Gastroesophageal sphincter (tissue), 4 donors: ENCODE measurements at regions not wholly inside any gene's neighbourhood (a gene's known extent, or its start where the extent isn't known, plus 50 kb on each side); places are given as distances from the start of the nearest gene placed in this dataset.
A peak's percentile ranks its signal among the peaks of the same experiment; 100 is the strongest.

Source experiments
- ATAC-seq: fragments of 150-250 bp; one replicate; pipeline ENCODE4 v1.9.1; 2016; ENCODE audit warnings: mild to moderate bottlenecking, moderate library complexity
- H3K27ac ChIP-seq, 4 donors: fragments of 200-600 bp; sonication (generic) in 3 of 4; 1 replicate in 3 of 4; 2 replicates in 1 of 4; pipeline ENCODE4 v1.5.1; 2016 to 2019
- H3K27me3 ChIP-seq: fragments of 200-600 bp; sonication (generic); one replicate; pipeline ENCODE4 v1.5.1; 2019
- H3K36me3 ChIP-seq, 2 donors: fragments of 200-600 bp; sonication (generic); one replicate each; pipeline ENCODE4 v1.5.1; 2019; ENCODE audit warnings: control low read depth in 1 of 2
- H3K4me1 ChIP-seq, 3 donors: fragments of 200-600 bp; sonication (generic); 1 replicate in 2 of 3; 2 replicates in 1 of 3; pipeline ENCODE4 v1.5.1; 2016 to 2019; ENCODE audit warnings: control low read depth in 2 of 3
- H3K4me3 ChIP-seq, 2 donors: fragments of 200-600 bp; sonication (generic); one replicate each; pipeline ENCODE4 v1.5.1; 2019; ENCODE audit warnings: mild to moderate bottlenecking in 1 of 2, moderate library complexity in 1 of 2
- H3K9me3 ChIP-seq, 3 donors: fragments of 200-600 bp; sonication (generic); one replicate each; pipeline ENCODE4 v1.5.1; 2017 to 2019; ENCODE audit warnings: control low read depth in 2 of 3
- CTCF ChIP-seq, 4 experiments: fragments of 200-600 bp in 2 of 4; fragments of 450-650 bp in 2 of 4; sonication (generic) in 1 of 4; IDR thresholded peaks; one replicate each; pipeline ENCODE4 v1.5.1; 2017 to 2019; ENCODE audit warnings: antibody characterized with exemption in 4 of 4, mild to moderate bottlenecking in 2 of 4, moderate library complexity in 2 of 4
- EP300 ChIP-seq: sonication (generic); formaldehyde crosslinking; IDR thresholded peaks from one replicate; pipeline ENCODE4 v1.6.1; 2017; ENCODE audit warnings: antibody characterized with exemption, mild to moderate bottlenecking
- POLR2A ChIP-seq, 2 donors: fragments of 450-650 bp; IDR thresholded peaks; one replicate each; pipeline ENCODE4 v1.6.1; 2017; ENCODE audit warnings: antibody characterized with exemption in 2 of 2, mild to moderate bottlenecking in 2 of 2, moderate library complexity in 1 of 2
- POLR2AphosphoS5 ChIP-seq: sonication (generic); formaldehyde crosslinking; IDR thresholded peaks from one replicate; pipeline ENCODE4 v1.6.1; 2017; ENCODE audit warnings: antibody characterized with exemption
- WGBS, 2 donors: methylation state at CpG; one replicate each; pipeline ENCODE4 v1.1.5; 2018; ENCODE audit warnings: low coverage in 1 of 2; 5-methylcytosine and 5-hydroxymethylcytosine counted together

DNA sequence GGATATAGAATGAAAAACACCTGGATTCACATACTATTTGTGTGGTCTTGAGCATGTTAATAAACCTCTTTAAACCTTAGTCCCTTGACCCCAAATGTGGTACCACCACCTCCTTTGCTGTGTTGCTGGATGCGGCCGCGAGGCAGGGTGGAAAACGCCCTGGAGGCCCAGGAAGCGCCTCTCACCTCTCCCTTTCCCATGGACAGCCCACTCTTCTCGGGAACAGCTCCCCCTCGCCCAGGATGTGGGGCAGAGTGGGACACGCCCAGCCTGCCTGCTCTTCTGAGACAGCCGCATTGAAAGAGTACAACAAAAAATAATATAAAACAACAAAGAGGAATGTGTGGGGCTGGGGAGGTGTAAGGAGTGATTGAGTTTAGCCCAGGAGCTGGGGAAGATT lies 549.0 kb upstream of the ID2 start:
- H3K4me3 ChIP-seq = no peak overlapping the region
- no peak for ATAC-seq
- no peak overlapping the region for H3K27ac ChIP-seq
- no peak for TF ChIP-seq EP300
- TF ChIP-seq CTCF (IDR thresholded peaks at IDR 0.05) = no peak
- TF ChIP-seq POLR2AphosphoS5 = no peak
- no peak for TF ChIP-seq POLR2A (IDR thresholded peaks at IDR 0.05)
- no CpG with 5 or more reads among the region's 9 CpGs for WGBS, 2 donors
- peaks cover 0 to 19% (median 0%) of the 10 kb centered on the region in 3 donors for H3K4me1 ChIP-seq
- H3K9me3 ChIP-seq = no peaks in the 10 kb centered on the region
- no peaks in the 10 kb centered on the region for H3K36me3 ChIP-seq
- H3K27me3 ChIP-seq = no peaks in the 10 kb centered on the region

- 80 to 82% methylated on average over 8 to 9 of the region's 11 CpGs for WGBS, 2 donors
- no peaks in the 10 kb centered on the region for H3K27me3 ChIP-seq
- TF ChIP-seq POLR2AphosphoS5 (no peak), POLR2A (IDR thresholded peaks at IDR 0.05) (no peak), CTCF (IDR thresholded peaks at IDR 0.05) (no peak), EP300 (no peak)
These were observed 548.5 kb upstream of the ID2 start for GRCh38 chr2:8133363-8133762.

DNA sequence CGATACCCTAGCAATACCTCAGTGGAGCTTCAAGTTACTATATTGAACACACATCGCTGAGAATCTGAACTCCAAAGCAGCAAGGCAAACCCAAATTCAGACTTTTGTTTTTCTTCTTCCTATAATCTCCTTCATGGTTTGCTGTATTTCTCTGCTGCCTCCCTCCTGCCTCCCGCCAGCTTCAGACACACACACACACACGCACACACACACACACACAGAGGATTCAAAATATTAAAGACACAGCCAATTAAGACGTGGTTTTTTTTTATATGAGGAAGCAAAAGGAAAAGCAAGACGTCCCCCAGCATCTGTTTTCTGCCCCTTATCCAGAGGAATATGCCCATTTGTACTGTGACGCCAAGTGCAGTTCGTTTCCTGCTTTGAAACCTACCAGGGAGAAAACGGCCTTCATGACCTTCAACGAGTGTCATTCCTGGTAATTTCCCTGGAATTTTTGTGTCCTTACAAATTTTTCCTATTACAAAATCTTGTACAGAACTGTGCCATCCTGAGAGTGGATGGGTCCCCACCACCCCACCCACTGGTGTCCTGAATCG lies 547.9 kb upstream of the ID2 start:
- no peak overlapping the region for H3K4me3 ChIP-seq
- H3K27me3 ChIP-seq = no peaks in the 10 kb centered on the region
- H3K27ac ChIP-seq = peak overlapping the region in 1 of 4 donors; percentile 57
- no peak for ATAC-seq
- TF ChIP-seq EP300 (no peak), POLR2AphosphoS5 (no peak), CTCF (IDR thresholded peaks at IDR 0.05) (no peak), POLR2A (IDR thresholded peaks at IDR 0.05) (no peak)
- peaks cover 0 to 19% (median 0%) of the 10 kb centered on the region in 3 donors for H3K4me1 ChIP-seq
- no peaks in the 10 kb centered on the region for H3K36me3 ChIP-seq
- 68 to 85% methylated on average over 10 to 11 of the region's 11 CpGs for WGBS, 2 donors
- no peaks in the 10 kb centered on the region for H3K9me3 ChIP-seq

More at GRCh38 chr2:8133363-8133762, 548.5 kb upstream of the ID2 start:
- H3K4me1 ChIP-seq = peaks cover 0 to 19% (median 0%) of the 10 kb centered on the region in 3 donors
- no peak overlapping the region for H3K4me3 ChIP-seq
- H3K27ac ChIP-seq = no peak overlapping the region
- no peaks in the 10 kb centered on the region for H3K36me3 ChIP-seq
- ATAC-seq = no peak
- no peaks in the 10 kb centered on the region for H3K9me3 ChIP-seq

DNA sequence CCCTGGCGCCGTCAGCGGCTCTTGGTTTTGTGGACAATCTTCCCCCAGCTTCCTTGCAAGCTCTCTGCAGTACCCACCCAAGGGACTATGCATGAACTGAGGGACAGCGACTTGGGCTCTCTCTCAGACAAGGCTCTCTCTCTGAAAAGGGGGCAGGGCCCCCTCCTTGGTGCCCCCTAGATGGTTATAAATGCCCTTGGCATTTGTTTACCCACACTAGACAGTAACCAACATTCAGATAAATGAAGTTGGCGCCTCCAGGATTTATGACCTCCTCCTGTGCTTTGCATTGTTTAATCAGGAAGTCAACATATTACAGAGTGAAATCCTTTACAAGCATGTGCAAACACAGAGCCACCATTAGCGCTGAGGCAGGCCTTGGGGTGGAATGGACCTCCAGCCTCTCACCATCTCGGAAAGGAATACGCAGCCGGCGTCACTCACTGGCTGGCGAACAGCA lies 547.4 kb upstream of the ID2 start:
- Histone ChIP-seq H3K27me3 (no peaks in the 10 kb centered on the region), H3K36me3 (no peaks in the 10 kb centered on the region), H3K27ac (peak overlapping the region in 2 of 4 donors; percentile 14 to 57), H3K4me1 (peaks cover 0 to 19% (median 0%) of the 10 kb centered on the region in 3 donors), H3K9me3 (no peaks in the 10 kb centered on the region), H3K4me3 (no peak overlapping the region)
- ATAC-seq = no peak
- TF ChIP-seq POLR2A (IDR thresholded peaks at IDR 0.05) = no peak
- TF ChIP-seq CTCF (IDR thresholded peaks at IDR 0.05) = no peak
- no peak for TF ChIP-seq EP300
- no peak for TF ChIP-seq POLR2AphosphoS5
- 72% methylated on average over 10 of the region's 11 CpGs; no CpG with 5 or more reads in 1 of the 2 donors for WGBS, 2 donors

- H3K27me3 ChIP-seq = no peaks in the 10 kb centered on the region
- H3K9me3 ChIP-seq = no peaks in the 10 kb centered on the region
- no peak overlapping the region for H3K4me3 ChIP-seq
- ATAC-seq = no peak
- peaks cover 0 to 19% (median 0%) of the 10 kb centered on the region in 3 donors for H3K4me1 ChIP-seq
- H3K36me3 ChIP-seq = no peaks in the 10 kb centered on the region
- WGBS, 2 donors = 30% methylated on average over 13 of the region's 13 CpGs
- peak overlapping the region in 2 of 4 donors; percentile 14 to 57 for H3K27ac ChIP-seq
- no peak for TF ChIP-seq CTCF (IDR thresholded peaks at IDR 0.05)
- no peak for TF ChIP-seq EP300
- TF ChIP-seq POLR2A (IDR thresholded peaks at IDR 0.05) = no peak
- TF ChIP-seq POLR2AphosphoS5 = no peak
These were observed 546.7 kb upstream of the ID2 start for GRCh38 chr2:8134985-8135682.
